HUES6 (cell line): ENCODE measurements at regions not wholly inside any gene's neighbourhood (a gene's known extent, or its start where the extent isn't known, plus 50 kb on each side); places are given as distances from the start of the nearest gene placed in this dataset.
"Not testable (repeated sequence)": the region's sequence is repeated elsewhere in the genome, so short reads cannot be mapped to it uniquely, and the experiment has no call there.

Experiments used
- H3K27ac ChIP-seq: 2 replicates; pipeline ENCODE4 v1.7.0; 2013; ENCODE audit warnings: low read depth, mild to moderate bottlenecking, low read length, inconsistent platforms
- H3K27me3 ChIP-seq: 2 replicates; pipeline ENCODE4 v1.6.1; 2013; ENCODE audit warnings: low read length; ENCODE audit not compliant: control insufficient read depth, insufficient read depth
- H3K36me3 ChIP-seq: 2 replicates; pipeline ENCODE4 v1.6.1; 2013; ENCODE audit warnings: low read length; ENCODE audit not compliant: control insufficient read depth, insufficient read depth
- H3K4me1 ChIP-seq: 2 replicates; pipeline ENCODE4 v1.6.1; 2013; ENCODE audit warnings: low read length; ENCODE audit not compliant: control insufficient read depth, insufficient read depth
- H3K4me3 ChIP-seq: 2 replicates; pipeline ENCODE4 v1.5.1; 2013; ENCODE audit warnings: low read depth, low read length
- H3K9ac ChIP-seq: one replicate; pipeline ENCODE4 v1.6.1; 2013; ENCODE audit warnings: mild to moderate bottlenecking, low read length
- H3K9me3 ChIP-seq: 2 replicates; pipeline ENCODE4 v1.6.1; 2013; ENCODE audit warnings: low read depth, low read length; ENCODE audit not compliant: control insufficient read depth, insufficient read depth

GRCh38 chr22:22754268-22754657 is 109.8 kb downstream of the GGTLC2 start:
- Histone ChIP-seq H3K4me3 (no peak overlapping the region), H3K9me3 (no peaks in the 10 kb centered on the region), H3K27me3 (peaks cover 74% of the 10 kb centered on the region), H3K4me1 (no peaks in the 10 kb centered on the region), H3K36me3 (no peaks in the 10 kb centered on the region), H3K9ac (no peak overlapping the region), H3K27ac (no peak overlapping the region)

DNA sequence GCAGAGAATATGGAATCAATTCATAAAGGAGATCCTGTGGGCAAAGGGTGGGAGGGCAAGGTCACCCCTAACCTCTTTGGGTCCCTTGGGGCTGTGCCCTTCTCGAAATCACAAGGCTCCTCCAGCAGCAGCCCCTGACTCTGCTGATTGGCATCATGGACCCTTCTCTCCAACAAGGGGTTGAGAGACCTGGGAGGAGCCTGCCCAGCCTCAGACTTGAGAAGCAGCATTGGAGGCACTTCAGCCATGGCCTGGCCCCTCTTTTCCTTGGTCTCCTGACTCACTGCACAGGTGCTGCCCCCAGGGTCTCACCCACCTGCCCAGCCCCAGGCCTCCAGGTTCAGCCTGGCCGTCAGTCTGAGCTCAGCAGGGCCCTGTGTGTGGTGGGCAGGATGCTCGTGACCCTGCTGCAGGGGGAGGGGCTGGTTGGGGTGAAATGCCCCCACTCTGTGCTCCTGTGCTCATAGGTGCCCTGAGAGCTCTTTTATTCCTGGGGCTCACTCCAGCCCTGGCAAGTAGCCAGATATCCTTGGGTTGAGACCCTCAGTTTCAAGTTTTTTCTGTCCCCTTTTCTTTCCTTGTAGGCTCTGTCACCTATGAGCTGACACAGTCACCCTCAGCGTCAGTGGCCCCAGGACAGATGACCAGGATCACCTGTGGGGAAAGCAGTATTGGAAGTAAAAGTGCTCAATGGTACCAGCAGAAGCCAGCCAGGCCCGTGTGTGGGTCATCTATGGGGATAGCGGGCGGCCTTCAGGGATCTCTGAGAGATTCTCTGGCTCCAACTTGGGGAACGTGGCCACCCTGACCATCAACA is 110.8 kb downstream of the GGTLC2 start:
- Histone ChIP-seq H3K4me3 (no peak overlapping the region), H3K4me1 (no peaks in the 10 kb centered on the region), H3K9ac (no peak overlapping the region), H3K36me3 (no peaks in the 10 kb centered on the region), H3K27ac (no peak overlapping the region), H3K27me3 (peaks cover 74% of the 10 kb centered on the region), H3K9me3 (no peaks in the 10 kb centered on the region)

DNA sequence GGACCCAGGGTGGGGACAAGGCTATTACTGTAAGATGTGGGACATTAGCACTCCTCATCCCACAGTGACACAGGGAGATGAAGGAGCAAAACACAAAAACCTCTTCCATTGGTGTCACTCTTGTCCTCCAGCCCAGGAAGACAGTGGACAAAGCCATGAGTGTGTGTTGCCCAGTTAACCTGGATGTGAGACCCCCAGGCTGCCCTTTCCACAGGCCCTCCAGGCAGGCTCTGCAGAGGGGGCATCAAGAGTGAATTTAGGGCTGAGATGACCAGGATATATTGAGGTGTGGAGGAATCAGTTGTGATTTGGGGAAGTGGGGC is 111.3 kb downstream of the GGTLC2 start:
- no peak overlapping the region for H3K9ac ChIP-seq
- peaks cover 72% of the 10 kb centered on the region for H3K27me3 ChIP-seq
- H3K4me3 ChIP-seq = no peak overlapping the region
- no peaks in the 10 kb centered on the region for H3K36me3 ChIP-seq
- H3K4me1 ChIP-seq = no peaks in the 10 kb centered on the region
- no peak overlapping the region for H3K27ac ChIP-seq
- no peaks in the 10 kb centered on the region for H3K9me3 ChIP-seq

DNA sequence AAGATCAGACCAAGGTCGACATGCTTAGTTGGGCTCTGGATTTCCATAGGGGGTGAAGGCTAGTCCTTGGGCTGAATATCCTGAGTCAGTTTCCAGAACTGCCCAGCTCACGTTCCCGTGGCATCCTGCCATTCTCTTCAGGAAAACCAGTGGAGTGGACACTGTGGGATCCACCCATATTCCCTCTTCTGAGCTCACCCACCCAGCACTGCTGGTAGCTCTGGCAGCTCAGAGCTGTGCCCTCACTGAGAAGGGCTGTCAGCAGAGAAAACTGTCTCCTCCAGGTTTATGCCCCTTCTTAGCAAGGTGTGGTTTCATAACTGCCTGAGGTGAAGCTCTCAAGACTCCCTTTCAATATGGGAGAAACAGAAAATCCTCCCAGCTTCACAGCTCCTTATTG is 111.7 kb downstream of the GGTLC2 start:
- H3K4me1 ChIP-seq = no peaks in the 10 kb centered on the region
- no peak overlapping the region for H3K27ac ChIP-seq
- H3K27me3 ChIP-seq = peaks cover 68% of the 10 kb centered on the region
- H3K36me3 ChIP-seq = no peaks in the 10 kb centered on the region
- no peaks in the 10 kb centered on the region for H3K9me3 ChIP-seq
- H3K4me3 ChIP-seq = no peak overlapping the region
- no peak overlapping the region for H3K9ac ChIP-seq

- not testable (repeated sequence) for H3K9ac ChIP-seq, H3K4me1 ChIP-seq, H3K36me3 ChIP-seq, H3K27ac ChIP-seq, H3K4me3 ChIP-seq, H3K9me3 ChIP-seq
- peaks cover 67% of the 10 kb centered on the region for H3K27me3 ChIP-seq
Measured at GRCh38 chr22:22756551-22757201, 112.3 kb downstream of the GGTLC2 start.

DNA sequence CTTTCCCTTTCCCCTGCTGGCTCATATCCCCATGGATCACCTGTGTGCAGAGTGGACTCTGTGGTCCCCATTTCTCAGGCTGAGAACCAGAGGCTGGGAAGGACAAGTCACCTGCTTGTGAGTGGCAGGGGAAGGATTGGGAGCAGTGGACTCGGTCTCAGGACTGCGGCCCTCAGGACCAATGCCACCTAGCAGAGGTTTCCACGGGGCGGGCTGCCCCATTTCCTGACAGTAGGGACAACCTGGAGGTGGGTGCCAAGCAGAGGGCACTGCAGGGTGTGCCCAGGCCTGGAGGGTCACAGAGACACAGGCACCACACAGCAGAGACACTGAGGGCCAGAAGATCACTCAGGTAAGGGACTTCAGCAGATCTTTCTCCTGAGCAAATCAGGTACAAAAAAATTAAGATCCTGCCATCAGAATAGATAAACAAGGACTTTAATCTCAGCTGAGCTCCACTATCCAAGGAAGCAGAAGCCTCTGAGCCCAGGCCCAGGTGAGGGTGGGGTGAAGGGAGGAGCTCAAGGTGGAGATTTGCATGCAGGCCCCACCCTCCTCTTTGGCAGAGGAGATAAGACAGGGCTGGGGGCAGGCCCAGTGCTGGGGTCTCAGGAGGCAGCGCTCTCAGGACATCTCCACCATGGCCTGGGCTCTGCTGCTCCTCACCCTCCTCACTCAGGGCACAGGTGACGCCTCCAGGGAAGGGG is 113.8 kb downstream of the GGTLC2 start:
- H3K9ac ChIP-seq, H3K27ac ChIP-seq, H3K4me3 ChIP-seq, H3K4me1 ChIP-seq, H3K9me3 ChIP-seq, H3K36me3 ChIP-seq: not testable (repeated sequence)
- H3K27me3 ChIP-seq = peaks cover 67% of the 10 kb centered on the region

GRCh38 chr22:22759371-22759770 is 115.0 kb downstream of the GGTLC2 start:
- H3K36me3 ChIP-seq = no peaks in the 10 kb centered on the region
- H3K4me1 ChIP-seq = no peaks in the 10 kb centered on the region
- peaks cover 71% of the 10 kb centered on the region for H3K27me3 ChIP-seq
- no peak overlapping the region for H3K4me3 ChIP-seq
- no peak overlapping the region for H3K9ac ChIP-seq
- no peak overlapping the region for H3K27ac ChIP-seq
- H3K9me3 ChIP-seq = no peaks in the 10 kb centered on the region

GRCh38 chr22:22759889-22760546 is 115.6 kb downstream of the GGTLC2 start:
- Histone ChIP-seq H3K27me3 (peaks cover 68% of the 10 kb centered on the region), H3K27ac (no peak overlapping the region), H3K9me3 (no peaks in the 10 kb centered on the region), H3K9ac (no peak overlapping the region), H3K4me1 (no peaks in the 10 kb centered on the region), H3K36me3 (no peaks in the 10 kb centered on the region), H3K4me3 (no peak overlapping the region)

- H3K4me3 ChIP-seq = no peak overlapping the region
- H3K36me3 ChIP-seq = no peaks in the 10 kb centered on the region
- H3K4me1 ChIP-seq = no peaks in the 10 kb centered on the region
- peaks cover 65% of the 10 kb centered on the region for H3K27me3 ChIP-seq
- H3K9ac ChIP-seq = no peak overlapping the region
- no peaks in the 10 kb centered on the region for H3K9me3 ChIP-seq
- H3K27ac ChIP-seq = no peak overlapping the region
Measured at GRCh38 chr22:22761606-22761962, 117.2 kb downstream of the GGTLC2 start.

GRCh38 chr22:22761963-22762772 is 117.8 kb downstream of the GGTLC2 start:
- Histone ChIP-seq H3K27ac (no peak overlapping the region), H3K36me3 (no peaks in the 10 kb centered on the region), H3K9me3 (no peaks in the 10 kb centered on the region), H3K27me3 (peaks cover 69% of the 10 kb centered on the region), H3K9ac (no peak overlapping the region), H3K4me1 (no peaks in the 10 kb centered on the region), H3K4me3 (no peak overlapping the region)
